Osteocyte (in vitro differentiated cells): ENCODE measurements at regions not wholly inside any gene's neighbourhood (a gene's known extent, or its start where the extent isn't known, plus 50 kb on each side); places are given as distances from the start of the nearest gene placed in this dataset.

Experiments
- DNase-seq: peaks from one replicate; pipeline ENCODE4 v3.0.0; 2021; ENCODE audit warnings: mixed read lengths; ENCODE audit not compliant: unreplicated experiment; ENCODE audit errors: extremely low spot score
- H3K27ac Mint-ChIP-seq: one replicate; pipeline ENCODE4 v1.8.0; 2021; ENCODE audit warnings: mild to moderate bottlenecking, mixed read lengths; ENCODE audit not compliant: unreplicated experiment
- H3K27me3 Mint-ChIP-seq: one replicate; pipeline ENCODE4 v1.8.0; 2021; ENCODE audit warnings: mixed read lengths; ENCODE audit not compliant: unreplicated experiment
- H3K36me3 Mint-ChIP-seq: one replicate; pipeline ENCODE4 v1.8.0; 2021; ENCODE audit warnings: mixed read lengths; ENCODE audit not compliant: unreplicated experiment
- H3K4me1 Mint-ChIP-seq: one replicate; pipeline ENCODE4 v1.8.0; 2021; ENCODE audit warnings: mixed read lengths; ENCODE audit not compliant: unreplicated experiment
- H3K4me3 Mint-ChIP-seq: one replicate; pipeline ENCODE4 v1.8.0; 2021; ENCODE audit warnings: mild to moderate bottlenecking, moderate library complexity, mixed read lengths; ENCODE audit not compliant: unreplicated experiment
- H3K9me3 Mint-ChIP-seq: one replicate; pipeline ENCODE4 v1.8.0; 2021; ENCODE audit warnings: mixed read lengths; ENCODE audit not compliant: unreplicated experiment
- TF ChIP-seq, protein P1 (sequence below): fragments of 200-600 bp; sonication (generic); IDR thresholded peaks from 2 replicates; pipeline ENCODE4 v1.5.0; 2021; ENCODE audit warnings: antibody characterized with exemption, mild to moderate bottlenecking, moderate library complexity

DNA sequence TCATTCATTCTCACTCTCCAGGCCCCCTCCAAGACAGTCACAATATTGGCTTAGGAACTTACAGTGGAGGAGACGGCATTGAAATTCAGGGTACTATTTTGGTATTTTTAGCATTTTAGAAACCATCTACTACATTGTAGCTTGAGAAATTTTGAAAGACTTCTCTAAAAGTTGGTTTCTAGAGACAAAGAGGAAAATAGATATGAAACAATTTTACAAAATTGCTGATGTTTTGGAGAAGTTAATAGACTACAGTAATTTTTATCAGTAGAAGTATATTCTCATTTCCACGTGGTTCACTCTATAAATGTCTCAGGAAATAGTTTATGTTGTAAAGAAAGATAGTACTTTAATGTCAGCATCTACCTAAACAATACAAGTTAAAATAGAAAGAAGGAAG, 63.2 kb upstream of the ZSWIM6 start:
- Mint-ChIP-seq H3K36me3 (no peaks in the 10 kb centered on the region), H3K9me3 (no peaks in the 10 kb centered on the region), H3K4me3 (no peak overlapping the region), H3K4me1 (no peaks in the 10 kb centered on the region), H3K27ac (no peak overlapping the region), H3K27me3 (no peaks in the 10 kb centered on the region)
- no peak for DNase-seq
- TF ChIP-seq, protein P1, sequence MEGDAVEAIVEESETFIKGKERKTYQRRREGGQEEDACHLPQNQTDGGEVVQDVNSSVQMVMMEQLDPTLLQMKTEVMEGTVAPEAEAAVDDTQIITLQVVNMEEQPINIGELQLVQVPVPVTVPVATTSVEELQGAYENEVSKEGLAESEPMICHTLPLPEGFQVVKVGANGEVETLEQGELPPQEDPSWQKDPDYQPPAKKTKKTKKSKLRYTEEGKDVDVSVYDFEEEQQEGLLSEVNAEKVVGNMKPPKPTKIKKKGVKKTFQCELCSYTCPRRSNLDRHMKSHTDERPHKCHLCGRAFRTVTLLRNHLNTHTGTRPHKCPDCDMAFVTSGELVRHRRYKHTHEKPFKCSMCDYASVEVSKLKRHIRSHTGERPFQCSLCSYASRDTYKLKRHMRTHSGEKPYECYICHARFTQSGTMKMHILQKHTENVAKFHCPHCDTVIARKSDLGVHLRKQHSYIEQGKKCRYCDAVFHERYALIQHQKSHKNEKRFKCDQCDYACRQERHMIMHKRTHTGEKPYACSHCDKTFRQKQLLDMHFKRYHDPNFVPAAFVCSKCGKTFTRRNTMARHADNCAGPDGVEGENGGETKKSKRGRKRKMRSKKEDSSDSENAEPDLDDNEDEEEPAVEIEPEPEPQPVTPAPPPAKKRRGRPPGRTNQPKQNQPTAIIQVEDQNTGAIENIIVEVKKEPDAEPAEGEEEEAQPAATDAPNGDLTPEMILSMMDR = no peak

DNA sequence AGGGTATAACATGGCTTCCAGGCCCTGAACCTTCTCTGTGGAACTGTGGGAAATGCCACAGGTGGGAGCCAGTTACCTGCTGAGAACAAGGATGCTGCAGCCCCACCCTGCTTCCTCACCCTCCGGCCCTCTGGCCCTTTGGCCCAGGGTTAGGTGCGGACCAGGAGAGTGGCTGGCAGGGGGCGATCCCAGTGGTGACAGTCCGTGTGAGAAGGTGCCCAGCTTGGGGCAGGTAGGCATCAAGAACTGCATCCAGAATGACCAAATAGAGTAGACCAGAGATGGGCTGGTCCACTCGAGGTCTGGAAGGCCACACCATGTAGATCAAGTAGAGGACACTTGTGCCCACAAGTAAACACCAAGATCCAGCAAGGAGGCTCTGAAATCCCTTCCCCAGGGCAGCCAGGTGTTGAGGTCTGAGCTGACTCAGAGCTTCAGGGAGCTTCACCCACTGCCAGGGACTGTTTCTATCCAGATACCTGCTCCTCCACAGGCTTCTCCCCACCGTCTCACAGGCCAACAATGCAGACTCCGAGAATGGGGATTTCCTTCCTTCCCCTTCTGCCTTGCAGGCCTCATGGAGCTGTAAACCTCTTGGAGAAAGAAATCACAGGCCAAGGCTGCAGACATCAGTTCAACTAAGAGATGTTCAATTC, 61.4 kb upstream of the ZSWIM6 start:
- Mint-ChIP-seq H3K4me1 (no peaks in the 10 kb centered on the region), H3K4me3 (no peak overlapping the region), H3K36me3 (no peaks in the 10 kb centered on the region), H3K27ac (no peak overlapping the region), H3K9me3 (no peaks in the 10 kb centered on the region), H3K27me3 (no peaks in the 10 kb centered on the region)
- DNase-seq = no peak
- TF ChIP-seq, protein P1 = no peak

DNA sequence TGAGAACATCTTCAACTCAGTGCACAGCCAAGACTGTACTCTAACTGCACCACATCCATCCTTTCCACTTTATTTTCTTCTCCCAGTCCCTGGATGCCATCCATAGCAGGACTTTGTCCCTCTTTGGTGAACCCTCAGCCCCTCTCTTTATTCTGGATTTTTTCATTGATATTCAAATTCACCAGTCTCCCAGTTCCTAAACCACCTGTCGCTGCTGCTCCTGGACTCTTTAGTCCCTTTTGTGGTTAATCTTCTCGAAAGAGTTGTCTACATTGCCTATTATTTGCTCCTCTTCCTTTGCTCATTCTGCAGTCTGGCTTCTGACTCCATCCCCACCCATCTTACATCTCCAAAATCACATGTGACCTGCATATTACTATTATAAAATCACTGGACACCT, 59.4 kb upstream of the ZSWIM6 start:
- Mint-ChIP-seq H3K36me3 (no peaks in the 10 kb centered on the region), H3K9me3 (no peaks in the 10 kb centered on the region), H3K27ac (no peak overlapping the region), H3K4me3 (no peak overlapping the region), H3K27me3 (no peaks in the 10 kb centered on the region), H3K4me1 (peaks cover 11% of the 10 kb centered on the region)
- TF ChIP-seq, protein P1 = no peak
- DNase-seq = no peak

DNA sequence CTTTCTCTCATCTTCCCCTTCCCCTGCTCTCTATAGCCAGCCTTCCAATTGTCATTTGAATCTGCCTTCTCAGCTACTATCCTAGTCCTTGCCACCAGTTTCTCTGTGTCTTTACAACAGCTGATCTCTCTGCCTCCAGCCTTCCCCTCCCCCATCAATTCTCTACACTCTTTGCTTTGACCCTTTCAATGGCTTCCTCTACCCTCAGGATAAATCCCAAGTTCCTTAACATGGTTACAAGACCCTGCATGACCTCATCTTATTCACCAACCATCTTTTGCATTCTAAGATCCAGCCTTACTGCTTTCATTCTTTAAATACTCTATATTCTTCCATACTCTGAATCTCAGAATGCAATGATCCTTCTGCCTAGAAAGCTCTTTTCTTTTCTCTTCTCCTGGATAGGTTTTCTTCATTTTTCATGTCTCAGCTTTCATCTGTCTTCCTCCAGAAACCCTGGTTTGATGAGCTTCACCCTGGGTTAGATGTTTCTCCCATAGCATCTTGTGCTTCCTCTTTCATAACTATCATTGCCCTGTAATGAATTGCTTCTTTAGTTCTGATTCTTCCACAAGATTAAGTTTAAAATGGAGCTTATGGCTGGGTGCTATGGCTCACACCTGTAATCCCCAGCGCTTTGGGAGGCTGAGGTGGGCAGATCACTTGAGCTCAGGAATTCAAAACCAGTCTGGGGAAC, 58.6 kb upstream of the ZSWIM6 start:
- H3K4me1 Mint-ChIP-seq = peaks cover 11% of the 10 kb centered on the region
- no peak overlapping the region for H3K27ac Mint-ChIP-seq
- H3K27me3 Mint-ChIP-seq = no peaks in the 10 kb centered on the region
- TF ChIP-seq, protein P1 = no peak
- H3K36me3 Mint-ChIP-seq = no peaks in the 10 kb centered on the region
- no peak for DNase-seq
- no peak overlapping the region for H3K4me3 Mint-ChIP-seq
- no peaks in the 10 kb centered on the region for H3K9me3 Mint-ChIP-seq

DNA sequence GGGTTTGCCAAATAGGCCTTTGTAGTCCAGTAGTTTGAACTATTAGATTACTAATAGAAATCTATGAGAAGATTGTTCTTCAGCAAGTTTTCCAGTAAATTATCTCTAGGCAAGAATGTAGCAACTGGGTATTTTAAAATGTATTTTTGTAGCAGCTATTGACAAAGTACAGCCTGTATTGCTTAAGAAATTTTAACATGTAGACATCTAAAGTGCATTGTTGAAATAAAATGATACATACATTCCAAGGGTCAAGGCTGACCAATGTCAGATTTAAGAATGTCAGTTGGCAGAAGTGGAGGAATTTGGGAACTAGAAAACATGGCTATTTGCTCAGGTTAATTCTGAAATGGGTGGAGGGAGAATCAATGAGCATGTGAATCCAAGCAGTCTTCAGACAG, 57.5 kb upstream of the ZSWIM6 start:
- H3K9me3 Mint-ChIP-seq = no peaks in the 10 kb centered on the region
- no peaks in the 10 kb centered on the region for H3K36me3 Mint-ChIP-seq
- no peaks in the 10 kb centered on the region for H3K27me3 Mint-ChIP-seq
- DNase-seq = no peak
- H3K4me1 Mint-ChIP-seq = peaks cover 11% of the 10 kb centered on the region
- H3K27ac Mint-ChIP-seq = no peak overlapping the region
- H3K4me3 Mint-ChIP-seq = no peak overlapping the region
- TF ChIP-seq, protein P1 = no peak
